ENCODE measurements at regions not wholly inside any gene's neighbourhood (a gene's known extent, or its start where the extent isn't known, plus 50 kb on each side); places are given as distances from the start of the nearest gene placed in this dataset.

- WGBS, 2 donors, result 36 to 69% methylated on average over 2 of the region's 2 CpGs
These were observed 491.8 kb upstream of the COX7C start for GRCh38 chr5:86125731-86126601.

GRCh38 chr5:86127696-86128095 is 490.0 kb upstream of the COX7C start:
- Histone ChIP-seq H3K9me3 (no peaks in the 10 kb centered on the region), H3K27ac (no peak overlapping the region), H3K4me3 (no peak overlapping the region), H3K4me1 (no peaks in the 10 kb centered on the region), H3K36me3 (no peaks in the 10 kb centered on the region), H3K27me3 (no peaks in the 10 kb centered on the region)
- 84% methylated on average over 1 of the region's 1 CpG for WGBS, 2 donors
- no peak for DNase-seq
- intact Hi-C loops (cut with DNase I), result no loop called here
- TF ChIP-seq CTCF (IDR thresholded peaks at IDR 0.05) (no peak), EP300 (IDR thresholded peaks at IDR 0.05) (no peak)

More at GRCh38 chr5:86125731-86126601, 491.8 kb upstream of the COX7C start:
- Histone ChIP-seq H3K4me1 (no peaks in the 10 kb centered on the region), H3K9me3 (no peaks in the 10 kb centered on the region), H3K27me3 (no peaks in the 10 kb centered on the region), H3K36me3 (no peaks in the 10 kb centered on the region), H3K4me3 (no peak overlapping the region), H3K27ac (no peak overlapping the region)
- no peak for DNase-seq
- intact Hi-C loops (cut with DNase I), result no loop called here
- no peak for TF ChIP-seq POLR2A (IDR thresholded peaks at IDR 0.05)
- no peak for TF ChIP-seq POLR2AphosphoS5 (IDR thresholded peaks at IDR 0.05)
- no peak for TF ChIP-seq CTCF (IDR thresholded peaks at IDR 0.05)
- no peak for TF ChIP-seq EP300 (IDR thresholded peaks at IDR 0.05)

GRCh38 chr5:86129009-86129408 is 488.7 kb upstream of the COX7C start:
- no peak for DNase-seq
- TF ChIP-seq CTCF (IDR thresholded peaks at IDR 0.05) (no peak), POLR2A (IDR thresholded peaks at IDR 0.05) (no peak), EP300 (IDR thresholded peaks at IDR 0.05) (no peak), POLR2AphosphoS5 (IDR thresholded peaks at IDR 0.05) (no peak)
- no peaks in the 10 kb centered on the region for H3K4me1 ChIP-seq
- no peaks in the 10 kb centered on the region for H3K27me3 ChIP-seq
- no peaks in the 10 kb centered on the region for H3K9me3 ChIP-seq
- H3K27ac ChIP-seq, result no peak overlapping the region
- no peaks in the 10 kb centered on the region for H3K36me3 ChIP-seq
- intact Hi-C loops (cut with DNase I), result no loop called here
- no peak overlapping the region for H3K4me3 ChIP-seq

GRCh38 chr5:86137297-86137696 is 480.4 kb upstream of the COX7C start:
- H3K36me3 ChIP-seq, result no peaks in the 10 kb centered on the region
- 82 to 83% methylated on average over 2 of the region's 2 CpGs for WGBS, 2 donors
- no peaks in the 10 kb centered on the region for H3K27me3 ChIP-seq
- TF ChIP-seq POLR2AphosphoS5 (IDR thresholded peaks at IDR 0.05) (no peak), POLR2A (IDR thresholded peaks at IDR 0.05) (no peak), EP300 (IDR thresholded peaks at IDR 0.05) (no peak), CTCF (IDR thresholded peaks at IDR 0.05) (no peak)
- no peak overlapping the region for H3K4me3 ChIP-seq
- H3K27ac ChIP-seq, result no peak overlapping the region
- peaks cover 0 to 6% (median 0%) of the 10 kb centered on the region in 4 donors for H3K4me1 ChIP-seq
- DNase-seq, result no peak
- intact Hi-C loops (cut with DNase I), result no loop called here
- H3K9me3 ChIP-seq, result no peaks in the 10 kb centered on the region
